ENCODE measurements at regions not wholly inside any gene's neighbourhood (a gene's known extent, or its start where the extent isn't known, plus 50 kb on each side); places are given as distances from the start of the nearest gene placed in this dataset.

DNA sequence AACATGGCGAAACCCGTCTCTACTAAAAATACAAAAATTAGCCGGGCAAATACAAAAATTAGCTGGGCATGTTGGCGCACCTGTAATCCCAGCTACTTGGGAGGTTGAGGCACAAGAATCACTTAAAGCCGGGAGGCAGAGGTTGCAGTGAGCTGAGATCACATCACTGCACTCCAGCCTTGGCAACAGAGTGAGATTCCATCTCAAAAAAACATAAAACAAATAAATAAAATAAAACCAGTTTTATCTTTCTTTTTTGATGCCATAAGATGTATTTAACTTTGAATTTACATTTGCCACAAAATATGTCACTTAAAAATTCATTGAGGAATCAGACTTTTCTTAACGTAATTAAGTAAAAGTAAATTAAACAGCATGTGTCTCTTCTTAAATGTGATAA lies 113.3 kb upstream of the ERRFI1 start:
- H3K4me3 ChIP-seq (ENCODE audit: low read depth, low read length, poor library complexity, severe bottlenecking), result no peak overlapping the region
- no peaks in the 10 kb centered on the region for H3K36me3 ChIP-seq (ENCODE audit: insufficient read depth, low read length)
- H2AFZ ChIP-seq (ENCODE audit: low read length), result no peak overlapping the region
- H3K4me1 ChIP-seq (ENCODE audit: insufficient read depth, low read length, severe bottlenecking), result no peaks in the 10 kb centered on the region
- no peaks in the 10 kb centered on the region for H4K20me1 ChIP-seq (ENCODE audit: insufficient read depth, low read length)
- no peak overlapping the region for H3K9ac ChIP-seq (ENCODE audit: low read length)
- no peak for TF ChIP-seq EZH2 (IDR thresholded peaks at IDR 0.05; ENCODE audit: borderline replicate concordance, low read length)
- TF ChIP-seq, protein P1, sequence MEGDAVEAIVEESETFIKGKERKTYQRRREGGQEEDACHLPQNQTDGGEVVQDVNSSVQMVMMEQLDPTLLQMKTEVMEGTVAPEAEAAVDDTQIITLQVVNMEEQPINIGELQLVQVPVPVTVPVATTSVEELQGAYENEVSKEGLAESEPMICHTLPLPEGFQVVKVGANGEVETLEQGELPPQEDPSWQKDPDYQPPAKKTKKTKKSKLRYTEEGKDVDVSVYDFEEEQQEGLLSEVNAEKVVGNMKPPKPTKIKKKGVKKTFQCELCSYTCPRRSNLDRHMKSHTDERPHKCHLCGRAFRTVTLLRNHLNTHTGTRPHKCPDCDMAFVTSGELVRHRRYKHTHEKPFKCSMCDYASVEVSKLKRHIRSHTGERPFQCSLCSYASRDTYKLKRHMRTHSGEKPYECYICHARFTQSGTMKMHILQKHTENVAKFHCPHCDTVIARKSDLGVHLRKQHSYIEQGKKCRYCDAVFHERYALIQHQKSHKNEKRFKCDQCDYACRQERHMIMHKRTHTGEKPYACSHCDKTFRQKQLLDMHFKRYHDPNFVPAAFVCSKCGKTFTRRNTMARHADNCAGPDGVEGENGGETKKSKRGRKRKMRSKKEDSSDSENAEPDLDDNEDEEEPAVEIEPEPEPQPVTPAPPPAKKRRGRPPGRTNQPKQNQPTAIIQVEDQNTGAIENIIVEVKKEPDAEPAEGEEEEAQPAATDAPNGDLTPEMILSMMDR (IDR thresholded peaks at IDR 0.05; ENCODE audit: low read length), result no peak
- no peak overlapping the region for H3K4me2 ChIP-seq (ENCODE audit: low read length)
- no peaks in the 10 kb centered on the region for H3F3A ChIP-seq (ENCODE audit: insufficient read depth, low read length)
- H3K9me3 ChIP-seq (ENCODE audit: low read length), result no peaks in the 10 kb centered on the region
- H3K27me3 ChIP-seq (ENCODE audit: insufficient read depth, low read length), result no peaks in the 10 kb centered on the region
- H3K79me2 ChIP-seq (ENCODE audit: insufficient read depth, low read length), result no peaks in the 10 kb centered on the region
- no peaks in the 10 kb centered on the region for H3K9me2 ChIP-seq (ENCODE audit: low read depth, low read length)
- no peak overlapping the region for H3K27ac ChIP-seq (ENCODE audit: low read depth, low read length, poor library complexity, severe bottlenecking)

DNA sequence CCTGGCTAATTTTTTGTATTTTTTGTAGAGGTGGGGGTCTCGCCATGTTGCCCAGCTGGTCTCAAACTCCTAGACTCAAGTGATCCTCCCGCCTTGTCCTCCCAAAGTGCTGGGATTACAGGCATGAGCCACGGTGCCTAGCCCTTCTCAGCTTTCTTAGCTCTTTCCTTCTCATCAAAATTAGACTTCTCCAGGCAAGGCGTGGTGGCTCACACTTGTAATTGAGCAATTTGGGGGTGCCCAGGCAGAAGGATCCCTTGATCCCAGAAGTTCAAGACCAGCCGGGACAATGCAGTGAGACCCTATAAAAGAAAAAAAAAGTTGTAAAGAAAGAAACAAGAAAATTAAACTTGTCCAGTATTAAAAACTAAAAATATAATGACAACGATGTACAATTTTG lies 112.6 kb upstream of the ERRFI1 start:
- no peaks in the 10 kb centered on the region for H3F3A ChIP-seq (ENCODE audit: insufficient read depth, low read length)
- H3K4me3 ChIP-seq (ENCODE audit: low read depth, low read length, poor library complexity, severe bottlenecking), result no peak overlapping the region
- H3K79me2 ChIP-seq (ENCODE audit: insufficient read depth, low read length), result no peaks in the 10 kb centered on the region
- no peaks in the 10 kb centered on the region for H3K9me2 ChIP-seq (ENCODE audit: low read depth, low read length)
- no peaks in the 10 kb centered on the region for H3K36me3 ChIP-seq (ENCODE audit: insufficient read depth, low read length)
- no peaks in the 10 kb centered on the region for H3K9me3 ChIP-seq (ENCODE audit: low read length)
- H3K27me3 ChIP-seq (ENCODE audit: insufficient read depth, low read length), result no peaks in the 10 kb centered on the region
- no peak overlapping the region for H3K4me2 ChIP-seq (ENCODE audit: low read length)
- no peak overlapping the region for H2AFZ ChIP-seq (ENCODE audit: low read length)
- no peaks in the 10 kb centered on the region for H3K4me1 ChIP-seq (ENCODE audit: insufficient read depth, low read length, severe bottlenecking)
- TF ChIP-seq, protein P1 (IDR thresholded peaks at IDR 0.05; ENCODE audit: low read length), result no peak
- H4K20me1 ChIP-seq (ENCODE audit: insufficient read depth, low read length), result no peaks in the 10 kb centered on the region
- H3K9ac ChIP-seq (ENCODE audit: low read length), result no peak overlapping the region
- H3K27ac ChIP-seq (ENCODE audit: low read depth, low read length, poor library complexity, severe bottlenecking), result no peak overlapping the region

DNA sequence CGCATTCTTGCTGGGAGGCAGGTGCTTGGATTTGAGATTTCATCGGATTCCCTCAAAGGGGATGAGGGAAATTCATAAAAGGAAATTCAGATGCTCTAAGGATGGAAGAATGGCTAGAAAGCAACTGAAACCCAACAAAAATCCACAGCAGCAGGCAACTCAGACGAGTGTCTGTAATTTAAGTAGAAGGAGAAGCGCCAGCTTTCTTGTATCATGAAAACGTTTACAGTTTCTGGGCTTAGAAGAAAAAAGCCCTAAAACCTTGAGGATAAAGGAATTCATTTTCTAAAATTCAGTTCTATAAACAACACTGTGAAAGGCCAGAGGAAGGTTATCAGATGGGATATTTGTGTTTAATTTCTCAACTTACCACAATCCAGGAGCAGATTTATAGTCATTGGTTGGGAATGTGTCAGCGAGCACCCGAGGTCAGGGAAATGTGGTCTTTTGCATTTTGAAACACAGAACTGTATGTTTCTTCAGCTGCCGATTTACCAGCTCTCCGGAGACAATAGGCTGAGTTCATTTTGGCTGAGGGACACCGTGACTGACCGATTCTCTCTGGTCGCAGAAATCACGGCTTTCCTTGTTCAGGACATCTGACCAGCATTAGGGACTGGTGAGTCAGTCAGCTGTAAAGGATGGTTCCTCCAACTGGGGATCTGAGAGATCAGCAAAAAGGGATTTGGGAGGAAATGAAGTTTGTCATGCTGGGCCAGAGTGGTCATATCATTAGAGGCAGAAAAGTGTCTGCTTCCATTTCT lies 111.6 kb upstream of the ERRFI1 start:
- no peak overlapping the region for H3K27ac ChIP-seq (ENCODE audit: low read depth, low read length, poor library complexity, severe bottlenecking)
- H3K79me2 ChIP-seq (ENCODE audit: insufficient read depth, low read length), result no peaks in the 10 kb centered on the region
- H3K9me2 ChIP-seq (ENCODE audit: low read depth, low read length), result no peaks in the 10 kb centered on the region
- H4K20me1 ChIP-seq (ENCODE audit: insufficient read depth, low read length), result no peaks in the 10 kb centered on the region
- no peaks in the 10 kb centered on the region for H3K4me1 ChIP-seq (ENCODE audit: insufficient read depth, low read length, severe bottlenecking)
- no peaks in the 10 kb centered on the region for H3F3A ChIP-seq (ENCODE audit: insufficient read depth, low read length)
- H3K4me2 ChIP-seq (ENCODE audit: low read length), result no peak overlapping the region
- no peaks in the 10 kb centered on the region for H3K36me3 ChIP-seq (ENCODE audit: insufficient read depth, low read length)
- H3K27me3 ChIP-seq (ENCODE audit: insufficient read depth, low read length), result no peaks in the 10 kb centered on the region
- H3K9me3 ChIP-seq (ENCODE audit: low read length), result no peaks in the 10 kb centered on the region
- H2AFZ ChIP-seq (ENCODE audit: low read length), result no peak overlapping the region
- no peak overlapping the region for H3K4me3 ChIP-seq (ENCODE audit: low read depth, low read length, poor library complexity, severe bottlenecking)
- no peak for TF ChIP-seq EZH2 (IDR thresholded peaks at IDR 0.05; ENCODE audit: borderline replicate concordance, low read length)
- TF ChIP-seq, protein P1 (IDR thresholded peaks at IDR 0.05; ENCODE audit: low read length), result no peak
- H3K9ac ChIP-seq (ENCODE audit: low read length), result no peak overlapping the region
